ENCODE measurements at regions not wholly inside any gene's neighbourhood (a gene's known extent, or its start where the extent isn't known, plus 50 kb on each side); places are given as distances from the start of the nearest gene placed in this dataset.

DNA sequence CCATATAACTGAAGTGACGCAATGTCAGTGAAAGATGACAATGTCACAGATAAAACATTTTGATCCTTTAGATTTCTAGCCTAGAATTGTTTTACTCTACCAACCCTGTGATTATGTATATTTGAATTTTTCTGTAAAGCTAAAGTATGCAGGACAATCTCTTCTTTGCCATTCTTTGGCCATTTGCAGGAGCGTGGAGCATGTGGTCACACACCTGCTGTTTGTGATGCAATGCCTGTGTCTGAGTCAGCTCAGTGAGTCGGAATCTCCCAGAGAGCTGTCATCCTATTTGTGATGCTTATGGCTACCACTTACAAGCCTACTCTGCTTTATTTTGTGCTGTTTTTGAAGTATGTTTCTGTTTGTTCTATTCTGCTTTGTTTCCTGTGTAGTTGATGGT, 214.5 kb downstream of the NAF1 start:
- H3K27ac ChIP-seq: no peak overlapping the region
- DNase-seq (ENCODE audit: low read depth, low spot score): peak; percentile 29

DNA sequence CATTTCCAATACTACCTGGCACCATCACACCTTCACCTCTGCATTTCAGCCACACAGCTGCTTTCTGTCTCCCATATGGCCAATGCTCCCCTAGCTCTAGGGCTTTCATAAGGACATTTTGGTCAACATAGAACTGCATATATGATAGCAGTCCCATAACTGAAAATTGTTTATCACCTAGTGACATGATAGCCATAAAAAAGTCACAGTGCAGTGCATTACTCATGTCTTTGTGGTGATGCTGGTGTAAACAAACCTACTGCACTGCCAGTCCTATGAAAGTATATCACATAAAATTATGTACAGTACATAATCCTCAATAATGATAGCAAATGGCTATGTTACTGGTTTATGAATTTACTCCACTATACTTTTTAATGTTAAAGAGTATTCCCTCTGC, 221.0 kb downstream of the NAF1 start:
- no peak overlapping the region for H3K27ac ChIP-seq

DNA sequence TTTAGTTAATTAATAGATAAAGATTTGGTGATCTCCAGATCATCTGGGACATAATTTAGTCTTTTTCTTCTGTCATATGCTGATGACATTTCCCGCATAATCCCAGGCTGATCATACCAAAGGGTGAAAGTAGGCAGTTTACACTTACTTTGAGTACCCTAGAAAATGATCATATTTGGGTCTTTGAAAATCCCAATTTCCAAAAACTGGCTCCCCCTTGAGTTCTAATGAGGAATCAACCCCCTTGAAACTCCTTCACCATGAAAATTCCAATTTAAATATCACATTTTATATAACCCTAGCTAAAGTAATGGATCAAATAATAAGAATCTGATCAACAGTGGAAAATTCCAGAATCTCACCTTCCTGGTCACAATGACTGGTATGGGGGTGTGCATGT, 223.4 kb downstream of the NAF1 start:
- no peak overlapping the region for H3K27ac ChIP-seq
- DNase-seq (ENCODE audit: low read depth, low spot score): no peak

More for the DNA sequence above, 221.0 kb downstream of the NAF1 start:
- no peak for DNase-seq (ENCODE audit: low read depth, low spot score)

DNA sequence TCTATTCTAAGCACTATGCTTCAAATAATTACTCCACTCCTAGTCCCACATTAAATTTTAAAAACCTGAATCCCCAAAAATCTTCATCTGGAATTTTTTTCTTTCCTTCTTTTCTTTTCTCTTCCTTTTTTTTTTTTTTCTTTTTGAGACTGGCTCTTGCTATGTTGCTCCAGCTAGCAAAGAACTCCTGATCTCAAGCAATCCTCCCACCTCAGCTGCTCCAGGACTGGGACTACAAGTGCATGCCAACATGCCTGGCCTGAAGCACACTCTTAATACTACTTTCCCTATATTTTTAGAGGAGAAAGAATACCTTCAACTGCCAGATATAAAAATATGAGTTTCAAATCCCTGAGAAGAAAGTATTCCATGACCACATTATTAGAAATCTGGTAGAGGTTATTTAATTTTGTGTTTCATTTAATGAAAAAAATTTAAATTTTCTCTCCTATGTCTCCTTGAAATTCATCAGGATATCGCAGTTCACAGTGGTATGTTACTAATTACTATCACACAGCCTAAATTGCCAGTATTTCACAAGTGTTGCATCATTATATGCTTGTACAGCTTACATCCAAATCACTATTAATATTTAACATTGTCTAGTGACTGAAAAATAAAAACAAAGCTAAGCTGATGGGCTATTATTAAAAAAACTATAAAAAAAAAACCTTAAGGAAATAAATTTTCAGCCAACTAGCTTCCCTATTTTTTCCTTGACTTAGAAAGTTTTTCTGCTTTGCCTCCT, 227.8 kb downstream of the NAF1 start:
- DNase-seq (ENCODE audit: low read depth, low spot score): no peak
- no peak overlapping the region for H3K27ac ChIP-seq

DNA sequence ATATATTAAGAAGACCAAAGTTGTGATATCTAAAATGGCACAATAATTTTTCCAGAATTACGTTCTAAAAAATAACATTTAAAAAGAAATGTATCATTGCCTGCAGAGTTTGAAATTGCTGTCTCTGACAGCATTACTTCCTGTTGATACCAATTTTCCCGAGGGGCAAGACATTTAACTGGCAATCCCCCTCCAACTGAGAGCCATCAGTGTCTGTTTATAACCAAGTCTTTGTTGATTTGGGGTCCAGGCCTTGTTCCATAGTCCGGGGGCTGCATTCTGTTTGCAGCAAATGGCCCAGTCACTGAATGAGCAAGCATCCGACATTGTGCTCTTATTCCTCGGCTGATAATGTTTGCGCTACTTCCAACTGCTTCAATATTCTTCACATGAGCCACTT, 231.5 kb downstream of the NAF1 start:
- DNase-seq (ENCODE audit: low read depth, low spot score): no peak

DNA sequence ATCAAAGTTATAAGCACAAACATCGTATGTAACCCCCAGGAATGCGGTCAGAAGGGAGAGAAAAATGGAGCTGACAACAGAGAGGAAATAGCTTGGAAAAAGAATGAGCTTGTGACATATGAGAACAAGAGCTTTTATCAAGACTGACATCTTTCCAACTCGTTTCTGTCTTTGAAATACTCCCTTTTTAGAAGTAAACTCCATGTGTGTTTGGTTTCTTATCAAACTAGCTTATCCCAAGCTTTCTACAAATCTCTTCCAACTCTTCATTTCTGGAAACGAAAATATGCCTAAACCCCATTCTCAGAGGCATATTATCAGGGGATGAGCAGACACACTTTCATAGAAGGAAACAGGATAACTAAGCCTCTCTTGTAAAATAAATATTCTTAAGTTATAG, 235.4 kb downstream of the NAF1 start:
- H3K27ac ChIP-seq: no peak overlapping the region

More for the DNA sequence above, 231.5 kb downstream of the NAF1 start:
- H3K27ac ChIP-seq: no peak overlapping the region

DNA sequence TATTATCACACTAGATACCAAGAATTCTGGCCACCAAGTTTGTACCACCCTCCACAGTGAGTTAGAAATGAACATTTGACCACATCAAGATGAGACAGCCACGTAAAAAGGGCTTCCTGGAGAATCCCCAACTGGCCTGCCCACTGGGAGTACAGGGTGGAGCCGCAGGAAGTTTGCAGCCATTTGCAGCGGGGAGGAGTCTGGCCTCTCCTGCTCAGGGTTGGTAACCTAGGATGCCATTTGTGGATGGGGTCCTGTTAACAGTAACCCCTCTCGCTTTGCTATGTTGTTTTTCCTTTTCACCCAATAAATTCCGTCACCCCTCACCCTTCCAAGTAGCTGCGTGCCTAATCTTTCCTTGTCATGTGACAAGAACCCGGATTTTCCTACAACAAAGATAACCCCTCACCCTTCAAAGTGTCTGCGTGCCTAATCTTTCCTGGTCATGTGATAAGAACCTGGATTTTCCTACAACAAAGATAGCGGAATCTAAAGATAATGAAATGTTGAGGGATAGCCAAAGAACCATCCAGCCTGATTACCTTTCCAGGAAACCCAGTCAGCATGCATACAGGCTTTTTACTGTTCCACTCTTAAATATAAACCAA, 245.4 kb downstream of the NAF1 start:
- no peak overlapping the region for H3K27ac ChIP-seq
- DNase-seq (ENCODE audit: low read depth, low spot score): no peak

More for the DNA sequence above, 235.4 kb downstream of the NAF1 start:
- no peak for DNase-seq (ENCODE audit: low read depth, low spot score)

DNA sequence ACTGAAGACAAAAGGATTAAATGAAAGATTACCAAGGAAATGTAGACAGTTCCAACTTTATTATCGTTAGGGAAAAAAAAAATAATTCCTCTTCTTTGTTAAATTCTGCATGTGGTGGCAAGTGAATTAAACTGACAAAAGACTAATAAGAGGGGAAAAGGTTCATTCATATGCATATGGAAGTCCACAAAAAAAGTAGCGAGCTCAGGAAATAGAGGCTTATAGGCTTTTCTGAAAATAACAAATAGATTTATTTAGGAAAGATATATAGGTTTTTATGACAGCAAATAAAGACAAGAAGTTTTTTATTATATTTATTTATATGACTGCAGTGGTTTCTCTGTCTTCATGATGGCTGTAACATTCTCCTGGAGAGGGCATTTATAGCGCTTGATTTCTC, 246.0 kb downstream of the NAF1 start:
- no peak for DNase-seq (ENCODE audit: low read depth, low spot score)
- H3K27ac ChIP-seq: no peak overlapping the region

DNA sequence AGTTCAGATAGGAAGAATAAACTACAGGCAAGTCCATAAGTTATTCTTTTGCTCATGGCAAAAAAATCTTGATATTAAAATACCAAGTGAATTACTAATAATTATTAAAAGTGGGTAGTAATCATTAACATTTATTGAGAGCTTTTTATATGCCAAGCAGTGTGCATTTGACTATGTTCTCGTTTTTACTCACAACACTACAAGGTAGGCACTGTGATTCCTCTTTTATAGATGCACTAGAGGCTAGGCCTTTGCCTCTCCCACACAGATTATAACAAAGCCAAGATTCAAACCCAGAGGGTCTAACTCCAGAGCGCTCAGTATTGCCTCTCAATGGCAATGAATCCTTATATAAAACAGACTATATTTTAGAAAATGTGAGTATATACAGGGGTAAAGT, 254.2 kb downstream of the NAF1 start:
- no peak overlapping the region for H3K27ac ChIP-seq
- no peak for DNase-seq (ENCODE audit: low read depth, low spot score)

DNA sequence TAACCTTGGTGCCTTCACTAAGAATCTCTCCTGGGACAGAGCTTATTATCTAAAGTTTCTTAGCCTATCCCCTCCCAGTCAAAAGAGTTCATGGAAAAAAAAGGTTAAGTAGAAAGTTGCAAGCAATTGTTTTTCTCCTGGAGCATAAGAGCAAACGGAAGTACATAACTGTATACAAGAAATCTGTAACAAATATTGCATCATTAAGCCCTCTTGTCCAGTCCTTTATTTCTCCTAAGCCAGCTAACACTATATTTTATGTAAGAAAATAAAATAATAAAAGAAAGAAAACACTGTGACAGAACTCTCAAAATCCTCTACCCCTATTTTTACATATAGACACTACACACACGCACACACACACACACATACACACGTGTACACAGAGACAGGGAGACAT, 255.3 kb downstream of the NAF1 start:
- no peak overlapping the region for H3K27ac ChIP-seq
- DNase-seq (ENCODE audit: low read depth, low spot score): no peak

DNA sequence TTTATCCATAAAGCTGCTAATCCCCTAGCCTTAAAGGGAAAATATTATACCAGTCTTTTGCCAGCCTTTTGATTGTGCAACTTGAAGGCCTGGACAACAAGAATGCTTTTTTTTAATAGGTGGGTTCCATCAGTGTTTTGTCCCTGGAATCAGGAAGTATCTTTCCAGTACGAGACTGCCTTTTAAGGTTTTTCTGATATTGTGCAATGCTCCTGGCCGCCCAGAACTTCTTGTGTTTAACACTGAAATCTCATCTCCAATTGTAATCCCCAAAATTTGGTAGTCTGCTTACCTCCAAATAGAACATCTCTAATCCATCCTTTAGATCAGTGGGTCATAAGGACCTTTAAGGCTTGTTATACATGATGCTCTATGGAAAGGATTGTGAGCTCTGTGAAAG, 256.7 kb downstream of the NAF1 start:
- DNase-seq (ENCODE audit: low read depth, low spot score): no peak
- no peak overlapping the region for H3K27ac ChIP-seq

DNA sequence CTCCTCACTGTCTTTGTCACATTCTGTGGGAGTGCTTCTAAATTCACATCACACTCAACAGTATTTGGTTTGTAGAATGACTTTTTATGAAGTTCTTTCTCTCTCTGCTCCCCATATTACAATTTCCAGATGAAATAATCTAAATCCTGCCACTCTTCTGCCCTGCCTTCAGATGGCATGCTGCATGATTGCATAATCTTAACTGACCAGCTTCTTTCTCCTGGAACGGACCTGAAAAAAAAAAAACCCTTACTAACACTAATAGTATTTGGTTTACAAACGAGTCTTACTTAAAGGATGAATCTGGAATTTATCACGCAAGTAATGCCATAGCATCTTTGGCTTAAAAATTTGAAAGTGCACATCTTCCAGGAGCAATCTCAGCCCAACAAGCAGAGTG, 272.3 kb downstream of the NAF1 start:
- no peak for DNase-seq (ENCODE audit: low read depth, low spot score)
- no peak overlapping the region for H3K27ac ChIP-seq

DNA sequence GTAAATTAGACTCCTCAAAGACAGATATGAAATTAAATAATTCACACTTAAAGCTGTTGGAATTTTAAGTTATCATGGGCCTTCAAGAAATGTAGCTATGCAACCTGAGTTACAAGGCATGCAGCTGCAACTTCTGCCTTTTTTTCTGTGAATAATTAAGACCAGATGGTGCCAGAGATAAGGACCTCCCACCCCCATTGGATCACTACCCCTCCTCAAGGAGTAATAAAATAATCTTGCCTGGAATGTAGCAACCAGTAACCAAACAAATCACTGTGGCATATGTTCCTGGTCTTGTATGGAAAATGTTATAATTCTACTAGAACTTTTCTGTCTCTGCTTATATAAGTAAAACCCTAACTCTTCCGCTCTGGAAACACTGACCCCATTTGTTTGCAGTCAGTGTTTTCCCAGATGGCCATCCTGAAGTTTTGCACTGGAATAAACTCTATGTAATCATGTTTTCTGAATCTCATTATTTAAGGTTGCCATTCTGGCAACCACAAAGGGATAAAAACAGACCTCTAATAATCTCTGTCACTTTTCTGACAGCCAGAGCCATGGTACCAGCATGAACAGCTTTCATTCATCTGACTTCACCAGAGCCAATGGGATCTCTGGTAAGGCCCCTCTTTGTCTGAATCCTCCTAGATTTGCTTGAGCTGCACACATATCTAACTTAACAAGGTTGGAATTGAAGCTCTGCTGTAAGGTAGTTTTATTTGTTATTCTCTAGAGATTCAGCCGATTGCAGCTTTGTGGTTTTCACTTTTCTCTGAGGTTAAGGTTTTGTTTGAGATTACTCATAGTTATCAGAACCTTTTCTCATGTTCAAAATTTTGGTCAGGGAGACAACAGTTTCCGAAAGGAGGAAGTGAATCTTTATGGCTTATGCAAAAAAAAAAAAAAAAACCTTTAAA, 274.6 kb downstream of the NAF1 start:
- DNase-seq (ENCODE audit: low read depth, low spot score): no peak
- no peak overlapping the region for H3K27ac ChIP-seq

DNA sequence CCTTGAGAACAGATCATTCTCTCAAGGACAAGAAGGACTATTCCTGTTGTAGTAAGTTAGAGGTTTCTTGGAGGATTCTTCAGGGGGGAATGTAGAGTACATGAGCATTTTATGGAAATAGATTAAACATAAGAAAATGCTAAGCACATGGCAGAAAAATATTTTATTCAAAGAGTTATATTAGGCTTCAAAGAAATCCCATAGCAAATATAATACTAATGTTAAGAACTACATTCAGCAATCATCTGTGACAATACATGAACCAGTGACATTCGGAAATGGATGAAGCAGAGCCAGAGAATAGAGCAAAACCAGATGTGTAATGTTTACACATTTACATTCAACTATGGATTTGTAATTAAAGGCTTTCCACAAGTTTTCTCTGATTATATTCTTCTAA, 288.6 kb downstream of the NAF1 start:
- no peak for DNase-seq (ENCODE audit: low read depth, low spot score)

DNA sequence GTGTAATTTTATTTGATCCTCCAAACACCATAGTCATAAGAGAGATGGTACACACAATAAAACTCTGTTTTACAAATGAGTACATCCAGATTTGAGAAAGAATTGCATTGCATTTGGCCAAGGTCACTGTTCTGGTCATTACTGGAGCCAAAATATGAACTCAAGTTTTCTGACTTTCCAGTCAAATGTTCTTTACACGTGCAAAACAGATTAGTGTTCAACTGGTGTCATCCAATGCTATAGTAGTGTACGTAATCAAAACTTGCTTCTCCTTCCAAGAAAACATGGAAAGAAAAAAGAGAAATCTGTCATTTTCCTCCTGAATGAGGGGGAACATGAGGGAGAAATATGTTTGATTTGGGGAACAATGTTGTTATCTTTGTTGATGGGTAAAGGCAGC, 291.9 kb downstream of the NAF1 start:
- no peak overlapping the region for H3K27ac ChIP-seq
- no peak for DNase-seq (ENCODE audit: low read depth, low spot score)

More for the DNA sequence above, 288.6 kb downstream of the NAF1 start:
- no peak overlapping the region for H3K27ac ChIP-seq

DNA sequence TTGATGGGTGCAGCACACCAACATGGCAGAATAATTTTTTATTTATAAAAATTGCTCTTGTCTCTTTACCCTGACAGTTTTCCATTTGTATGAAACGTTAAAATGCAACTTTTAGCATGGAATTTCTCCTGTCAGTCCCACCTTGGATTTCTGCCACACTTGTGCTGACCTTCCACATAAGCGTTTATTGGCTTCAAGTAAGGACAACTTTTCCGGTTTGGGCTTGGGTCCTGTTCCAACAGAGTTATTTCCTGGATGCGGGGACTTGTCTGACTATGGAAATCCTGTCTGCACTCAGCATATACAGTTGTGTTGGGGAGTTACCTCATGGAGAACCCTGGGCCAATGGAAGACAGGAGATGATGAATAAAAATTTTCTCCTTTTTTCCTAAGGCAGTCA, 294.7 kb downstream of the NAF1 start:
- no peak for DNase-seq (ENCODE audit: low read depth, low spot score)
- no peak overlapping the region for H3K27ac ChIP-seq

DNA sequence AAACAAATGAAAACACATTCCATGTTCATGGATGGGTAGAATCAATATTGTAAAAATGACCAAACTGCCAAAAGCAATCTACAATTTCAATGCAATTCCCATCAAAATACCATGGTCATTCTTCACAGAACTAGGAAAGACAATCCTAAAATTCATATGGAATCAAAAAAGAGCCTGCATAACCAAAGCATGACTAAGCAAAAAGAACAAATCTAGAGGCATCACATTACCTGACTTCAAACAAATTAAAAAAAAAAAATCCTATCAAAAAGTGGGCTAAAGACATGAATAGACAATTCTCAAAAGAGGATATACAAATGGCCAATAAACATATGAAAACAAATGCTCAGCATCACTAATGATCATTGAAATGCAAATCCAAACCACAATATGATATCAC, 297.5 kb downstream of the NAF1 start:
- no peak overlapping the region for H3K27ac ChIP-seq
- no peak for DNase-seq (ENCODE audit: low read depth, low spot score)

DNA sequence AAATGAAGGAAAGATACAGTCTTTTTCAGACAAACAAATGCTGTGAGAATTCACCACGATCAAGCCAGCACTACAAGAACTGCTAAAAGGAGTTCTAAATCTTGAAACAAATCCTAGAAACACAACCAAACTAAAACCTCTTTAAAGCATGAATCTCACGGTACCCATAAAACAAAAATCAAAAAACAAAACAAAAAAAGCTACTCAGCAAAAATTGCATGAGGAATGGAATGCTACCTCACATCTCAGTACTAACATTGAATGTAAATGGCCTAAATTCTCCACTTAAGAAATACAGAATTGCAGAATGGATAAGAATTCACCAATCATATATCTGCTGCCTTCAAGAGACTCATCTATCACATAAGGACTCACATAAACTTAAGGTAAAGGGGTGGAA, 300.1 kb downstream of the NAF1 start:
- no peak overlapping the region for H3K27ac ChIP-seq
- no peak for DNase-seq (ENCODE audit: low read depth, low spot score)

DNA sequence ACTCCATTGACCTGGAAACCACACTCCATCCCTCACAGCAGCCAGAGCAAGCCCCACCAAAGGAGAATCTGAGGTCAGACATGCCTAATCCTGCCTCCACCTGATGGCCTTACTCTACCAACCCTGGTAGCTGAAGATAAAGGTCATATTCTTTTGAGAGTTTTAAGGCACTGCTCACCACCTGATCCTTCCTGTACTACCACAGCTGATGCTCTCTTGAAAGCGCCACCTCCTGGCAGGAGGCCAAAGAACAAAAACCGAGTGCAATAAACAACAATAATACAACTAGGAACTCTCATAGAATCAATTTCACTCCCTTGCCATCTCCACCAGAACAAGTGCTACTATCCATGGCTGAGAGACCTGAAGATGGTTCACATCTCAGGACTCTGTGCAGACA, 301.6 kb downstream of the NAF1 start:
- no peak for DNase-seq (ENCODE audit: low read depth, low spot score)
- no peak overlapping the region for H3K27ac ChIP-seq

DNA sequence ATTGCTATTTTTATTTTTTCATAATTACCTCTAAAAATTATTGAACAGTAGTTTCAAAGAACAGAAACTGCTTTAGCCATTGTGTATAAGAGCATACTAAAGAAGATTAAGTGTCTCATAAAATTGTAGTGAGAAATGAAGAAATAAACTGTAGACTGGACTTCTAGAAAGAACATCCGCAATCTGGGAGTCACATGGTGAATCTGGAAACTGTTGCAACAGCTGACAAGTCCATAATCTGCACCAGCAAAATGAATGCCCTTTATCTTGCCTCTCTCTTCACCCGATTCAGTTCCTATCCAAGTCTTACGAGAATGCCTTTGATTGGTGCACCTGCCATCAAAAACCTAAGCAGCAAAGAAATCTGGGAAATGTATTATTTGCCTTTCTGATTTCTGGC, 312.9 kb downstream of the NAF1 start:
- no peak for DNase-seq (ENCODE audit: low read depth, low spot score)
- H3K27ac ChIP-seq: no peak overlapping the region

DNA sequence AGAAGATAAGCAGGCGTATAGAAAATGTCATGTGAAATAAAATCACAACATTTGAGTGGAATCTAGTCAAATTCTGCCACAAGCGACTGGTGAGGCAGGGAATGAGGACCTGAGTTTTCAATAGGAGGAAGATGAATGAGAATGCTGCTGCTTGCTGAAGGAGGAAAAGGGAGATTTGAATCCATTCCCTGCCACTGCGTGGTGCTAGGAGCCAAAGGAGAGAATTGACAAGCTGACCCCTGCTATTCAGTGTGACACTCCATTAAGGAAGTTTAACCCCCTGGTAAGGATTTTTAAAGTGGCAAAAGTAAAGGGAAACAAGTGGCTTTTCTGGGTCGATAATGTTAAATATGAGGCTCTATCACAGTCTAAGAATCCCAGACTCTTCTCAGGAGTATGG, 314.0 kb downstream of the NAF1 start:
- no peak for DNase-seq (ENCODE audit: low read depth, low spot score)
- H3K27ac ChIP-seq: no peak overlapping the region
